PC-9 (cell line): ENCODE measurements at regions not wholly inside any gene's neighbourhood (a gene's known extent, or its start where the extent isn't known, plus 50 kb on each side); places are given as distances from the start of the nearest gene placed in this dataset.
A peak's percentile ranks its signal among the peaks of the same experiment; 100 is the strongest.

ENCODE experiments used
- BruUV-seq: library from RNA; stranded (reverse); fragments of 400-500 nt; replicated peaks from 2 replicates; lab custom pipeline; 2021; lab: Mats Ljungman, UMichigan
- CTCF ChIA-PET: fragments of 300-600 bp; sonication (Branson Sonifier 250); formaldehyde crosslinking; loops from one replicate; lab custom pipeline; 2022; ENCODE audit warnings: antibody characterized with exemption; lab: Charles Lee
- POLR2A ChIA-PET: fragments of 300-600 bp; sonication (Branson Sonifier 250); formaldehyde crosslinking; loops from one replicate; lab custom pipeline; 2022; ENCODE audit warnings: antibody characterized with exemption; ENCODE audit not compliant: unreplicated experiment; lab: Charles Lee
- DNase-seq, 2 experiments: peaks; one replicate each; pipeline versions ENCODE4 v3.0.0 to v3.0.0-alpha.2; 2015 to 2022; ENCODE audit warnings: mixed read lengths in 1 of 2
- H2AFZ ChIP-seq: fragments of 200-600 bp; sonication (generic); 2 replicates; pipeline ENCODE4 v1.8.1; 2017; ENCODE audit warnings: antibody characterized with exemption
- H3F3A ChIP-seq: fragments of 200-600 bp; sonication (generic); 2 replicates; pipeline ENCODE4 v1.8.1; 2017; ENCODE audit warnings: antibody characterized with exemption, mild to moderate bottlenecking, low read depth; ENCODE audit not compliant: insufficient read depth
- H3K27ac ChIP-seq: fragments of 200-600 bp; sonication (generic); 2 replicates; pipeline ENCODE4 v1.6.1; 2016; ENCODE audit warnings: mixed run types
- H3K27me3 ChIP-seq: fragments of 200-600 bp; sonication (generic); 2 replicates; pipeline ENCODE4 v1.6.1; 2016; ENCODE audit warnings: low read depth, mixed run types; ENCODE audit not compliant: insufficient read depth
- H3K36me3 ChIP-seq: fragments of 200-600 bp; sonication (generic); 2 replicates; pipeline ENCODE4 v1.6.1; 2016; ENCODE audit warnings: low read depth, mixed run types
- H3K4me1 ChIP-seq: fragments of 200-600 bp; sonication (generic); replicated peaks from 2 replicates; pipeline ENCODE4 v1.6.1; 2016; ENCODE audit warnings: mixed run types; ENCODE audit not compliant: insufficient read depth
- H3K4me2 ChIP-seq: fragments of 200-600 bp; sonication (generic); 2 replicates; pipeline ENCODE4 v1.6.1; 2017; ENCODE audit warnings: mixed run types
- H3K4me3 ChIP-seq: fragments of 200-600 bp; sonication (generic); 2 replicates; pipeline ENCODE4 v1.6.1; 2016; ENCODE audit warnings: mixed run types
- H3K79me2 ChIP-seq: fragments of 200-600 bp; sonication (generic); 2 replicates; pipeline ENCODE4 v1.6.1; 2017; ENCODE audit warnings: low read depth, mixed run types
- H3K9me2 ChIP-seq: fragments of 200-600 bp; sonication (generic); 2 replicates; pipeline ENCODE4 v1.8.1; 2017; ENCODE audit warnings: mild to moderate bottlenecking; ENCODE audit not compliant: insufficient read depth
- H3K9me3 ChIP-seq: fragments of 200-600 bp; sonication (generic); 2 replicates; pipeline ENCODE4 v1.8.1; 2016; ENCODE audit warnings: low read depth; ENCODE audit not compliant: insufficient read depth
- H4K20me1 ChIP-seq: fragments of 200-600 bp; sonication (generic); 2 replicates; pipeline ENCODE4 v1.8.1; 2017; ENCODE audit not compliant: insufficient read depth
- CTCF ChIP-seq: fragments of 200-600 bp; sonication (generic); conservative IDR thresholded peaks from 2 replicates; pipeline ENCODE4 v1.6.1; 2017; ENCODE audit warnings: mixed run types, antibody characterized with exemption, mild to moderate bottlenecking, moderate library complexity
- EZH2 ChIP-seq: fragments of 200-600 bp; sonication (generic); IDR thresholded peaks from 2 replicates; pipeline ENCODE4 v1.8.0; 2017; ENCODE audit warnings: antibody characterized with exemption, low read depth
- intact Hi-C: fragments of 100-400 bp; cut with micrococcal nuclease; formaldehyde crosslinking; loops from one replicate; pipeline ENCODE4 v1.10.0; 2022; ENCODE audit not compliant: unreplicated experiment

- no peaks in the 10 kb centered on the region for H3F3A ChIP-seq
- no peak overlapping the region for H3K27ac ChIP-seq
- H4K20me1 ChIP-seq, result no peaks in the 10 kb centered on the region
- H3K79me2 ChIP-seq, result no peaks in the 10 kb centered on the region
- peak overlapping the region; percentile 1 for H3K4me2 ChIP-seq
- no peak for DNase-seq
- CTCF ChIA-PET, result no interaction called here
- 0 out of 2 replicates have a peak, but pooled peaks cover 3% of the 10 kb centered on the region for H3K9me3 ChIP-seq
- POLR2A ChIA-PET, result no interaction called here
- no peak for TF ChIP-seq CTCF
- TF ChIP-seq EZH2, result no peak
- H3K27me3 ChIP-seq, result no peaks in the 10 kb centered on the region
- peaks cover 16% of the 10 kb centered on the region for H3K4me1 ChIP-seq
- no peaks in the 10 kb centered on the region for H3K36me3 ChIP-seq
- H3K9me2 ChIP-seq, result no peaks in the 10 kb centered on the region
- intact Hi-C loops, result no loop called here
- BruUV-seq, result no TSS peak
- H2AFZ ChIP-seq, result no peak overlapping the region
- no peak overlapping the region for H3K4me3 ChIP-seq
Observed at GRCh38 chr5:13613621-13614020, 330.9 kb downstream of the DNAH5 start.

- Histone ChIP-seq H3K27me3 (no peaks in the 10 kb centered on the region), H3K4me2 (no peak overlapping the region), H3K9me3 (peaks cover 8% of the 10 kb centered on the region; the same call in 1 of the 2 replicates), H3K27ac (no peak overlapping the region), H3K4me1 (peaks cover 21% of the 10 kb centered on the region), H3K36me3 (no peaks in the 10 kb centered on the region), H4K20me1 (no peaks in the 10 kb centered on the region), H3K79me2 (no peaks in the 10 kb centered on the region), H3F3A (peaks cover under 1% of the 10 kb centered on the region; the same call in 1 of the 2 replicates), H3K9me2 (no peaks in the 10 kb centered on the region), H3K4me3 (no peak overlapping the region), H2AFZ (no peak overlapping the region)
- DNase-seq, result no peak
- no peak for TF ChIP-seq CTCF
- TF ChIP-seq EZH2, result no peak
- POLR2A ChIA-PET, result no interaction called here
- CTCF ChIA-PET, result interaction anchor here (0.6 kb wide), 2 partner anchors 325 to 344 kb away, joined by 3 to 4 read pairs; no protein-coding TSS in a partner anchor
- intact Hi-C loops, result no loop called here
- BruUV-seq, result no TSS peak
Observed at GRCh38 chr5:13611604-13612003, 332.9 kb downstream of the DNAH5 start.

GRCh38 chr5:13609504-13609903 is 335.0 kb downstream of the DNAH5 start:
- POLR2A ChIA-PET, result no interaction called here

More at GRCh38 chr5:13609504-13609903, 335.0 kb downstream of the DNAH5 start:
- CTCF ChIA-PET, result no interaction called here
- BruUV-seq, result no TSS peak
- no peaks in the 10 kb centered on the region for H4K20me1 ChIP-seq
- no peak for DNase-seq
- peaks cover 8% of the 10 kb centered on the region; the same call in 1 of the 2 replicates for H3F3A ChIP-seq
- H2AFZ ChIP-seq, result no peak overlapping the region
- no peaks in the 10 kb centered on the region for H3K27me3 ChIP-seq
- no peak overlapping the region for H3K4me2 ChIP-seq
- no peaks in the 10 kb centered on the region for H3K79me2 ChIP-seq
- H3K27ac ChIP-seq, result no peak overlapping the region
- H3K4me1 ChIP-seq, result peaks cover 34% of the 10 kb centered on the region
- peaks cover 10% of the 10 kb centered on the region; the same call in 1 of the 2 replicates for H3K9me3 ChIP-seq
- H3K4me3 ChIP-seq, result no peak overlapping the region
- H3K36me3 ChIP-seq, result no peaks in the 10 kb centered on the region
- no peaks in the 10 kb centered on the region for H3K9me2 ChIP-seq
- intact Hi-C loops, result no loop called here
- TF ChIP-seq CTCF, result no peak
- TF ChIP-seq EZH2, result no peak
